Activated CD4-positive, CD25-positive, alpha-beta regulatory T cell treated with anti-CD3 and anti-CD28 coated beads, Interleukin-2, amount 50 U/mL, for 72 hours (primary cell): ENCODE measurements at regions not wholly inside any gene's neighbourhood (a gene's known extent, or its start where the extent isn't known, plus 50 kb on each side); places are given as distances from the start of the nearest gene placed in this dataset.
"Not testable (repeated sequence)": the region's sequence is repeated elsewhere in the genome, so short reads cannot be mapped to it uniquely, and the experiment has no call there.

Source experiments
- DNase-seq: peaks from one replicate; pipeline ENCODE4 v3.0.0; 2021

DNA sequence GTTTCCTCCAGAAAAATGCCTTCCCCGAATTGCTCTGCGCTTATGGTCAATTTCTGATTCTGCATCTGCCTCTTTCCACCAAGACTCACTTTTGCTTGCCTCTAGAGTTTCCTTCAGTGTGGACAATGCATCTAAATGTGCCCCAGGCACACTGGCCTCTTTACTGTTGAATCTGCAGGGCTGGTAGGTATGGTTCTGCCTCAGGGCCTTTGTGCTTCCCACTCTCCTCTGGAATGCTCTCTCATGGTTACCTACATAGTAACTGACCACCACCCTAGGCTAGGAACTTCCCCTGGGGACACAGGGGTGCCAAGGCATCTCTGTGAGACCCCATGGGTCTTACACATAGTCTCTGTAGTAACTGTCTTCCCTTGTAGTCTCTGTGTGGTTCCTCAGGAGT, 1258.6 kb downstream of the CDH12 start:
- DNase-seq: no peak

GRCh38 chr5:21593261-21593660, 1259.9 kb downstream of the CDH12 start:
- no peak for DNase-seq

GRCh38 chr5:21581508-21581907, 1271.6 kb downstream of the CDH12 start:
- no peak for DNase-seq

- no peak for DNase-seq
Measured at GRCh38 chr5:21574961-21575360, 1278.2 kb downstream of the CDH12 start.

GRCh38 chr5:21574438-21574837, 1278.7 kb downstream of the CDH12 start:
- no peak for DNase-seq

DNA sequence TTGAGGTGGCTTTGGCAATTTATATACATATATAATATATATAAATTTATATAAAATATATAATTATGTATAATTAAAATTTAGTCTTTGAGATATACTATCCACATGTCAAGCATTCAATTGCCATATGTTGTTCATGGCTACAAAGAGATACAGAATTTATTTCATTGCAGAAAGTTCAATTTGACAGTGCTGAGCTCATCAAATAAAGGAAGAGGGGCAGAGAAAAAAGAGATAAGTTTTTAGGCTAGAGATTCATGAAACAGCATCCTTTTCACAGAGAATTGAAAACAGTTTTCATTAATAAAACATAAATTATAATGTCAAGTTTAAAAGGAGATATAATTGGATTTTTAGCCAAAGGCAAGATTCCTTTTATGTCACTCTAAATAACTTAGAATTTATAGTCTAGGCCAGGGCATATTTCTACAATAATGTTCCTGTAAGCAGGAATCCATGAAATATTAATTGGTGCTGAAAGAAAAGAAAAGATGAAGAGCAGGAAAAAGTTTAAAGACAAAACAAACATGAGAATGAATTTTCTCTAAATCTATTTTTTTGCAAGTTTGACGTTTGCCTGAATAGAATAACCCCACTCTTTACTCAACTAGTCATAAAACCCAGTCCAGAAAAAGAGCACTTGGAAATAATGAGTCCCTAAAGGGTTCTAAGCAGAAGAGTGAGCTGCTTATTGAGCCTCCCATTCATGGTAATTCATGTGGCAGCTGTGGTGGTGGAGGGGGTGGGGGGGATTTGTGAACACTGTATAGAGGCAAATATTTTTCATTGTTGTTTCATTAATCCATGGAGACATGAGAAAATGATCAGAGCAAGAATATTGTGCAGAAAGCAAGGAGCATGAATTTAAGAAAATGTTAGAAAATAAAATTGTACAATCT, 1279.5 kb downstream of the CDH12 start:
- DNase-seq: no peak

- not testable (repeated sequence) for DNase-seq
Measured at GRCh38 chr5:21571196-21571595, 1281.9 kb downstream of the CDH12 start.

GRCh38 chr5:21559109-21559508, 1294.0 kb downstream of the CDH12 start:
- not testable (repeated sequence) for DNase-seq

DNA sequence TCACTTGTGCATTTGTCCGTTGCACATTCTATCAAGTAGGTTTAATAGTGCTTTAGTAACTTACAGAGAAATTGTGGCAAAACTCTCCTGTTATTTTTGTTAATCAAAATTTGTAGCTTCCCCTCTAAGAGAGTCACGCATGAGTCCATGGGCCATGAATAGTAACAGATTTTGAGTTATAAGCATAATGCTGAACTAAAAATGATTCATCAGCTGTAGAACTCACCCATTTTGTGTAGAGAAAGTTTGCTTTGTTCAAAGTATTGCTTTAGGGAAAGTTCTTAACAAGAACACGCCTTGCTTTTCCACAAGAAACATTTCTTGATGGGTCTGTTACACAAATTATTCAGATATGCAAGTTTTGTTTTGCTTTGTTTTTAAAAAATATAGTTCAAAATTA, 1300.9 kb downstream of the CDH12 start:
- not testable (repeated sequence) for DNase-seq

DNA sequence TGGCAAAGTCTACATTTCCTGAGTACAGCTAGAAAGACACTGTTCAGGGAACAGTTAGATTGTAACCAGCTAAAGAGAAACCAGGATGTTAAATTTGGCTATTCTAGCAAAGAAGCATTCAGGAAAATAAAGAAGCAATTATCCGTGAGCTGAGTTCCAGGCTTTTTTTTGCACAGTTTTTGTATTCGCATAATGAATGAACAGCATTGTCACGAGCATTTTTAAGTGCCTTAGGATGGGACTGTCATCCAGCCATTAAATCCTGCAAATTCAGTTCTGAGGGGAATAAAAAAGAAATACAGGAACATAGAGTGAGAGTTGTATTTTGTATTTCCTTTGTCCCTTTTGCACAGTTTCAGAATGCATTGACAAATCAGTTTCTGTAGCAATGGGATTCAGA, 1302.2 kb downstream of the CDH12 start:
- not testable (repeated sequence) for DNase-seq

GRCh38 chr5:21547656-21548055, 1305.5 kb downstream of the CDH12 start:
- DNase-seq: not testable (repeated sequence)

- DNase-seq: not testable (repeated sequence)
Measured at GRCh38 chr5:21535114-21535513, 1318.0 kb downstream of the CDH12 start.

DNA sequence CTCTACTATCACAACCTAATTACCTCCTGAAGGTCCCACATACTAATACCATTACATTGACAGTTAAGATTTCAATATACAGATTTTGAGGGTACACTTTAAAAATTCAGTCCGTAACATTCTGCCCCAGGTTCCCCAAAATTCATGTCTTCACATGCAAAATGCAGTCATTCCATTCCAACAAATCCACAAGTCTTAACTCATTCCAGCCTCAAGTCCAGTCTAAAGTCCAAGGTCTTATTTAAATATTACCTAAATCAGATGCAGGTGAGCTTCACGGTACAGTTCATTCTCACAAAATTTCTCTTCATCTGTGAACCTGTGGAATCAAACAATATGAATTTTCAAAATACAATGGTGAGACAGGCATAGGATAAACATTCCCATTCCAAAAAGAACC, 1332.0 kb downstream of the CDH12 start:
- not testable (repeated sequence) for DNase-seq

- DNase-seq: not testable (repeated sequence)
Measured at GRCh38 chr5:21496926-21497325, 1356.2 kb downstream of the CDH12 start.

DNA sequence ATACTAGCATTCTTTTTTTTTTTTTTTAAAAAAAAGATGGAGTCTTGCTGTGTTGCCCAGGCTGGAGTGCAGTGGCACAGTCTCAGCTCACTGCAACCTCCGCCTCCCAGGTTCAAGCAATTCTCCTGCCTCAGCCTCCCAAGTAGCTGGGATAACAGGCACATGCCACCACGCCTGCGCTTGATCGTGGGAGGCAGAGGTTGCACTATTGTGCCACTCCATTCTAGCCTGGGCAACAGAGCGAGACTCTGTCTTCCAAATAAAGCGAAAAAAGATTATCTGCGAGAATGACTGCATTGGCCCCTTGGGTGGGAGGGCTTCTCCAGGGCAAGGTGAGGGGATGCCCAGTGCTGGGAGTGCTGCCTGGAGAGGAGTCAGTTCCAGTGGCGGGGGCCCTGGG, 1357.1 kb downstream of the CDH12 start:
- DNase-seq: peak; percentile 46

- not testable (repeated sequence) for DNase-seq
Measured at GRCh38 chr5:21495235-21495634, 1357.9 kb downstream of the CDH12 start.

GRCh38 chr5:21494033-21494432, 1359.1 kb downstream of the CDH12 start:
- not testable (repeated sequence) for DNase-seq

DNA sequence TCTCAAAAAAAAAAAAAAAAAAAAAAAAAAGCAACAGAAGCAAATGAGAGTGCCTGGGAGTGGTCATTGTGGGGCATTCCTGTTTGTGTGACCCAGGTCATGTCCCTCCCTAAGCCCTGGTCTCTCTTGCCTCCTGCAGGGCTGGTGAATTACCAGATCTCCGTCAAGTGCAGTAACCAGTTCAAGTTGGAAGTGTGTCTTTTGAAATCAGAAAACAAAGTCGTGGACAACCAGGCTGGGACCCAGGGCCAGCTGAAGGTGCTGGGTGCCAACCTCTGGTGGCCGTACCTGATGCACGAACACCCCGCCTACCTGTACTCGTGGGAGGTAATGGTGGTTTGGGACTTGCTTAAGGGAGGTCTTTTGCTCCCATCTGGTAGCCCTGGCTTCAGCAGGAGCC, 1362.0 kb downstream of the CDH12 start:
- not testable (repeated sequence) for DNase-seq

- DNase-seq: not testable (repeated sequence)
Measured at GRCh38 chr5:21488828-21489227, 1364.3 kb downstream of the CDH12 start.

- peak; percentile 44 for DNase-seq
Measured at GRCh38 chr5:21485458-21486000, 1367.6 kb downstream of the CDH12 start.

DNA sequence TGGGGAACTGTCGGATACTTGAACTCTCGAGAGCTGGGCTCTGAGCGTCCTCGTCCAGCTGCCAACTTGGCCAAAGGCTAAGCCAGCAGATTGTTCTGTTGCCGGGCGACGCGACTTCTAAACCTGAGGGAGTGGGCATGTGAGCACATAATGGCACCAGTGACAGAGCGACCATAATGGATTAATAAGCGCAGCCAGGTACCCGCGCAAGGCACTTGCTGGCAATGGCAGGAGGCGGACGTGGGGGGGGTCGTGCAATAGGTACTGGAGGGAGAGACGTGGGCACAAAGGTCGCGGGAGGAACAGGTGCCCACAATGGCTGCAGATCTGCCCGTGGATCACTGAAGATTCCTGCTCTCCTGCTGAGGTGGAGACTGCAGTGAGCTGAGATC, 1368.7 kb downstream of the CDH12 start:
- not testable (repeated sequence) for DNase-seq

DNA sequence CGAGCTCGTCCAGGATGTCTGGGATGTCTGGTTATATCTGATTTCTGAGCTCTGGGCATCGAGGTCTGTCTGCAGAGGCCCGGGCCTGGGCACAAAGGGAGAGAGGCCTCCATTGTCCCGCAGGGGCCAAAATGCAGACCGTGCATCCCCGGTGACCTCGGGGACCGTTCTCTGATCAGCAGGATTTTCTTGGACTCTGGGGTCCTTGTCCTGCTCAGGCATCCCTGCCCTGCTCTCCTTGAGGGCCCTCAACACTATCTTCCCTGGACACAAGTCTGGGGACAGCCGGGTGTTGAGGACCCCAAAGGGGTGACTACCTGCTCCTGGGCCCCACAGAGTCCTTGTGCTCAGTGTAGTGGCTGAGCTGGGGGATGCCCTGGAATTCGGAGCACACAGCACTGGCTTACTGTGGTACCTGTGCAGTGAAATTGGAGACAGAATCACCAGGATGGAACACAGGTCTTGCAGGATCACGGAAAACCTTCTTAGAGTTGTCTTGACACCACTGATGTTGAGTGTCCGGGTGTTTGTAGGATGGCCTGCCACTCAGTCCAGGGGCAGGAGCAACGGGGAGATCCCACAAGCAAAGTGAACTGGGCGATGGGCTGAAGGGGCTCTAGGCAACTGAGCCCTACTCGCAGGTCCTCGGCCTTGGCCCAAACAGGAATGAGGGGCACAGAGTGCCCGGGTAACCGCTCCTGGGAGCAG, 1369.2 kb downstream of the CDH12 start:
- not testable (repeated sequence) for DNase-seq

DNA sequence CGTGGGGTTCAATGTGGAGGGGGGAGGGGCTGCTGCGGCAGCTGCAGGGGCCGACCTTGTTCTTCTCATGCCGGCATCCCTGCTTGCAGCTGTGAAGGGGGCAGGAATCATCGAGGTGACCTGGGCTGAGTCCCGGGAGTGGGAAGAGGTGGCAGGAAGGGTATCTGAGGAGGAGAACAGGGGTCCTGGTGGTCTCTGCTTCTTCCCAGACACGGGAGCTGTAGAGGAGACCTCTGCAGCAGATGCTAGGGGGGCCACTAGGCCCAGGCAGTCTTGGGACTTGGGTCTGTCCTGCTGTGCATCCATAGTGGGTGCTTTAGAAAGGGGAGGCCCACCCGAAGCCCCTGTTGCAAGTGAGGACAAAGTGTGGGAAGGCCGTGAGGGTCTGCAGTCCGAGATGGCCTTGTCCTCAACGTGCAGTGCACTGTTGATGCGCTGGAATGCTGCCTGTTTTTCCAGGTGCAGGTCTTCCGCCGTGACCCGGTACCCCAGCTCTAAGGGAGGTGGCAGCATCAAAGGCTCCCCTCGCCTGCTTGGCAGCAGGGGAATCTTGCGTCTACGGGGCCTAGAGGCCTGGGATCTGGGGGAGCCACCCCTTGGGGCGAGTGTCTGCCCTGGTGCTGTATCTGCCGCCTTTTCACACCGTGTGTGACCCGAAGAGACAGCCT, 1370.0 kb downstream of the CDH12 start:
- DNase-seq: not testable (repeated sequence)
